A673 (cell line): ENCODE measurements at regions not wholly inside any gene's neighbourhood (a gene's known extent, or its start where the extent isn't known, plus 50 kb on each side); places are given as distances from the start of the nearest gene placed in this dataset.

ENCODE experiments used
- BruUV-seq: library from RNA; stranded (reverse); fragments of 400-500 nt; replicated peaks from 2 replicates; lab custom pipeline; 2021; lab: Mats Ljungman, UMichigan
- CTCF ChIA-PET: fragments of 300-600 bp; sonication (Branson Sonifier 250); formaldehyde crosslinking; loops from one replicate; lab custom pipeline; 2022; ENCODE audit warnings: antibody characterized with exemption; lab: Charles Lee
- POLR2A ChIA-PET: fragments of 300-600 bp; sonication (Branson Sonifier 250); formaldehyde crosslinking; loops from one replicate; lab custom pipeline; 2022; ENCODE audit warnings: antibody characterized with exemption; ENCODE audit not compliant: low non-redundant PET; lab: Charles Lee
- DNase-seq: peaks from one replicate; pipeline ENCODE4 v3.0.0-alpha.2; 2015; ENCODE audit warnings: low spot score
- H3K27ac ChIP-seq: fragments of 200-600 bp; sonication (generic); 2 replicates; pipeline ENCODE4 v1.5.1; 2016; ENCODE audit warnings: mixed run types, low read depth, mild to moderate bottlenecking, mixed read lengths, antibody characterized with exemption, low read length; ENCODE audit not compliant: poor library complexity, severe bottlenecking
- H3K27me3 ChIP-seq: fragments of 200-600 bp; sonication (generic); replicated peaks from 2 replicates; pipeline ENCODE4 v1.6.1; 2017; ENCODE audit warnings: mixed run types, low read depth, mild to moderate bottlenecking, mixed read lengths, antibody characterized with exemption, low read length; ENCODE audit not compliant: insufficient read depth, poor library complexity
- H3K36me3 ChIP-seq: fragments of 200-600 bp; sonication (generic); 2 replicates; pipeline ENCODE4 v1.6.1; 2016; ENCODE audit warnings: mixed run types, mild to moderate bottlenecking, mixed read lengths, antibody characterized with exemption, low read length; ENCODE audit not compliant: insufficient read depth, poor library complexity, severe bottlenecking
- H3K4me1 ChIP-seq: fragments of 200-600 bp; sonication (generic); 2 replicates; pipeline ENCODE4 v1.6.1; 2017; ENCODE audit warnings: mixed run types, mild to moderate bottlenecking, mixed read lengths, antibody characterized with exemption, low read length; ENCODE audit not compliant: insufficient read depth, poor library complexity, severe bottlenecking
- H3K4me3 ChIP-seq: fragments of 200-600 bp; sonication (generic); 2 replicates; pipeline ENCODE4 v1.5.1; 2016; ENCODE audit warnings: low read depth, mixed run types, mild to moderate bottlenecking, mixed read lengths, low read length; ENCODE audit not compliant: poor library complexity, severe bottlenecking
- H3K9me3 ChIP-seq: fragments of 200-600 bp; sonication (generic); 2 replicates; pipeline ENCODE4 v1.6.1; 2016; ENCODE audit warnings: mixed run types, low read depth, mild to moderate bottlenecking, mixed read lengths, antibody characterized with exemption, low read length; ENCODE audit not compliant: poor library complexity, severe bottlenecking
- CTCF ChIP-seq: fragments of 300-800, 200-600 bp; sonication (generic); conservative IDR thresholded peaks from 2 replicates; pipeline ENCODE4 v1.5.1; 2017; ENCODE audit warnings: low read depth, mild to moderate bottlenecking, antibody characterized with exemption, low read length, moderate library complexity, mixed read lengths
- EZH2 ChIP-seq: fragments of 200-600 bp; sonication (generic); IDR thresholded peaks from 2 replicates; pipeline ENCODE4 v1.6.1; 2017; ENCODE audit warnings: borderline replicate concordance, low read depth, mild to moderate bottlenecking, mixed read lengths, antibody characterized with exemption, low read length; ENCODE audit not compliant: poor library complexity, severe bottlenecking
- intact Hi-C: fragments of 100-400 bp; cut with micrococcal nuclease; formaldehyde crosslinking; loops from one replicate; pipeline ENCODE4 v1.10.0; 2022; ENCODE audit not compliant: unreplicated experiment

GRCh38 chr12:114780746-114781399, 96.9 kb upstream of the TBX3 start:
- Histone ChIP-seq H3K27ac (no peak overlapping the region), H3K9me3 (no peaks in the 10 kb centered on the region), H3K4me1 (no peaks in the 10 kb centered on the region), H3K27me3 (no peaks in the 10 kb centered on the region), H3K4me3 (no peak overlapping the region), H3K36me3 (no peaks in the 10 kb centered on the region)
- no TSS peak for BruUV-seq
- POLR2A ChIA-PET, result no interaction called here
- intact Hi-C loops, result no loop called here
- DNase-seq, result no peak
- CTCF ChIA-PET, result no interaction called here
- TF ChIP-seq CTCF, result no peak
- no peak for TF ChIP-seq EZH2

- no peak overlapping the region for H3K27ac ChIP-seq
- intact Hi-C loops, result no loop called here
- no TSS peak for BruUV-seq
- ChIA-PET CTCF (no interaction called here), POLR2A (no interaction called here)
- H3K4me3 ChIP-seq, result no peak overlapping the region
- no peak for TF ChIP-seq EZH2
- no peak for TF ChIP-seq CTCF
- DNase-seq, result no peak
- H3K9me3 ChIP-seq, result no peaks in the 10 kb centered on the region
- no peaks in the 10 kb centered on the region for H3K27me3 ChIP-seq
- H3K36me3 ChIP-seq, result no peaks in the 10 kb centered on the region
- no peaks in the 10 kb centered on the region for H3K4me1 ChIP-seq
Measured at GRCh38 chr12:114779647-114780046, 95.7 kb upstream of the TBX3 start.

DNA sequence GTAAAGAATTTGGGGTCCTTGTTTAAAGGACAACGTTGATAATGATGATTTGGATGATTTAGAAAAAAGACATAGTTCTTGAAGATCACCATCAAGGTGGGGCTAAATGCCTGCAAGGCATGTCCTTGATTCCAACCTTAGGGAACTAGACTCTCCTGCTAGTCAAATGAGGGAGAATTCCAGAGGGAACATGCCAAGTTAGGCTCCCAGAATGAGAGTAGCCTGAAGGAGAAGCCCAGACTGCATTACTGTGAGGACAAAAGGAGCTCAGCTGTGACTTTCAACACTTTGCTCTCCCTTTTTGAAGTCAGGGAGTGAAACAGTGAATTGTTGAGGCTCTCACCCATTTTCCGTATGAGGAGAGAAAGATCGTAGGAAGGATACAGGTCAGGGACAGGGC, 95.2 kb upstream of the TBX3 start:
- Histone ChIP-seq H3K4me3 (no peak overlapping the region), H3K27ac (no peak overlapping the region), H3K4me1 (no peaks in the 10 kb centered on the region), H3K36me3 (no peaks in the 10 kb centered on the region), H3K9me3 (no peaks in the 10 kb centered on the region), H3K27me3 (no peaks in the 10 kb centered on the region)
- DNase-seq, result no peak
- no TSS peak for BruUV-seq
- TF ChIP-seq CTCF, result no peak
- no peak for TF ChIP-seq EZH2
- ChIA-PET POLR2A (no interaction called here), CTCF (no interaction called here)
- intact Hi-C loops, result no loop called here
